ENCODE measurements at regions not wholly inside any gene's neighbourhood (a gene's known extent, or its start where the extent isn't known, plus 50 kb on each side); places are given as distances from the start of the nearest gene placed in this dataset.

DNA sequence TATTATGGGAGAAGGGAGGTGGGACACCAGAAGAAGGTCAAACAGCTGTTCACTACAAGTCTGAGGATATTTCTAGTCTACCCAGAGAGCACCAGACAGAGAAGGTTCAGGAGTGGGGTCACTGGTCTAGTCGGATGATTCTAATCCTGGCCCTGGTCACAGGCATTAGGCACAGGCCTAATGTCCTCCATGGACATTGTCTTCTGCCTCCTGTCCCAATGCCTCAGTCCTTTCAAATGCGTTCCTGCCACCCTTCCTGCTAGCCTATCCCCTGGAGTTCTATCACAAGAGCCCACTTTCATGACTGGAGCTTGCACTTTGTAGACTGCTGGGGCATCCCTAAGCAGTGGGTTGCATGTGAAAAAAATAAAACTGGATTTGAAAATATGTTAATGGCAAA lies 83.9 kb upstream of the PFN2 start:
- TF ChIP-seq, protein P1, sequence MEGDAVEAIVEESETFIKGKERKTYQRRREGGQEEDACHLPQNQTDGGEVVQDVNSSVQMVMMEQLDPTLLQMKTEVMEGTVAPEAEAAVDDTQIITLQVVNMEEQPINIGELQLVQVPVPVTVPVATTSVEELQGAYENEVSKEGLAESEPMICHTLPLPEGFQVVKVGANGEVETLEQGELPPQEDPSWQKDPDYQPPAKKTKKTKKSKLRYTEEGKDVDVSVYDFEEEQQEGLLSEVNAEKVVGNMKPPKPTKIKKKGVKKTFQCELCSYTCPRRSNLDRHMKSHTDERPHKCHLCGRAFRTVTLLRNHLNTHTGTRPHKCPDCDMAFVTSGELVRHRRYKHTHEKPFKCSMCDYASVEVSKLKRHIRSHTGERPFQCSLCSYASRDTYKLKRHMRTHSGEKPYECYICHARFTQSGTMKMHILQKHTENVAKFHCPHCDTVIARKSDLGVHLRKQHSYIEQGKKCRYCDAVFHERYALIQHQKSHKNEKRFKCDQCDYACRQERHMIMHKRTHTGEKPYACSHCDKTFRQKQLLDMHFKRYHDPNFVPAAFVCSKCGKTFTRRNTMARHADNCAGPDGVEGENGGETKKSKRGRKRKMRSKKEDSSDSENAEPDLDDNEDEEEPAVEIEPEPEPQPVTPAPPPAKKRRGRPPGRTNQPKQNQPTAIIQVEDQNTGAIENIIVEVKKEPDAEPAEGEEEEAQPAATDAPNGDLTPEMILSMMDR (conservative IDR thresholded peaks at IDR 0.05 in 1 of 2, IDR thresholded peaks at IDR 0.05 in 1 of 2; ENCODE audit: low read depth in 1 of 2, low read length in 2 of 2), result no peak
- TF ChIP-seq EZH2 (IDR thresholded peaks at IDR 0.05; ENCODE audit: low read length, missing control alignments), result no peak

Data from fibroblast of lung (primary cell).